Activated T-cell treated with anti-CD3 and anti-CD28 coated beads, Interleukin-2, amount 50 U/mL, for 4 hours (primary cell): ENCODE measurements at regions not wholly inside any gene's neighbourhood (a gene's known extent, or its start where the extent isn't known, plus 50 kb on each side); places are given as distances from the start of the nearest gene placed in this dataset.
"Not testable (repeated sequence)": the region's sequence is repeated elsewhere in the genome, so short reads cannot be mapped to it uniquely, and the experiment has no call there.

Source experiments
- ATAC-seq, 2 donors: fragments of 200-7000 bp; cut with Tn5 transposase; one replicate each; pipeline ENCODE4 v1.10.0; 2021
- DNase-seq: peaks from one replicate; pipeline ENCODE4 v3.0.0-alpha.2; 2020
- H3K27me3 Mint-ChIP-seq: one replicate; pipeline ENCODE4 v1.8.0; 2021; ENCODE audit warnings: low read depth, mixed read lengths
- H3K36me3 Mint-ChIP-seq: one replicate; pipeline ENCODE4 v1.8.0; 2022; ENCODE audit warnings: mixed read lengths; ENCODE audit not compliant: insufficient read depth
- H3K4me1 Mint-ChIP-seq: one replicate; pipeline ENCODE4 v1.8.0; 2021; ENCODE audit warnings: low read depth, mixed read lengths
- H3K4me3 Mint-ChIP-seq: one replicate; pipeline ENCODE4 v1.8.0; 2021; ENCODE audit warnings: mild to moderate bottlenecking, moderate library complexity, mixed read lengths
- H3K9me3 Mint-ChIP-seq: one replicate; pipeline ENCODE4 v1.8.0; 2021; ENCODE audit warnings: mixed read lengths

- DNase-seq (no peak), ATAC-seq (no peak)
- peaks cover 3% of the 10 kb centered on the region for H3K9me3 Mint-ChIP-seq
- H3K4me3 Mint-ChIP-seq: no peak overlapping the region
- no peaks in the 10 kb centered on the region for H3K4me1 Mint-ChIP-seq
- no peaks in the 10 kb centered on the region for H3K36me3 Mint-ChIP-seq
- no peaks in the 10 kb centered on the region for H3K27me3 Mint-ChIP-seq
These were observed 430.6 kb upstream of the BRINP3 start for GRCh38 chr1:190908246-190908645.

- no peaks in the 10 kb centered on the region for H3K27me3 Mint-ChIP-seq
- H3K4me1 Mint-ChIP-seq: no peaks in the 10 kb centered on the region
- H3K9me3 Mint-ChIP-seq: peaks cover 7% of the 10 kb centered on the region
- ATAC-seq: no peak
- DNase-seq: no peak
- no peaks in the 10 kb centered on the region for H3K36me3 Mint-ChIP-seq
- no peak overlapping the region for H3K4me3 Mint-ChIP-seq
These were observed 431.0 kb upstream of the BRINP3 start for GRCh38 chr1:190908691-190909090.

- ATAC-seq (no peak), DNase-seq (no peak)
- Mint-ChIP-seq H3K4me3 (no peak overlapping the region), H3K36me3 (no peaks in the 10 kb centered on the region), H3K9me3 (peaks cover 8% of the 10 kb centered on the region), H3K4me1 (no peaks in the 10 kb centered on the region), H3K27me3 (no peaks in the 10 kb centered on the region)
These were observed 458.3 kb upstream of the BRINP3 start for GRCh38 chr1:190935925-190936324.

GRCh38 chr1:190936337-190936736 lies 458.7 kb upstream of the BRINP3 start:
- H3K9me3 Mint-ChIP-seq: peaks cover 8% of the 10 kb centered on the region
- no peak overlapping the region for H3K4me3 Mint-ChIP-seq

GRCh38 chr1:190940951-190941350 lies 463.3 kb upstream of the BRINP3 start:
- ATAC-seq (no peak), DNase-seq (no peak)
- Mint-ChIP-seq H3K36me3 (no peaks in the 10 kb centered on the region), H3K9me3 (peaks cover 13% of the 10 kb centered on the region), H3K4me3 (no peak overlapping the region), H3K4me1 (no peaks in the 10 kb centered on the region), H3K27me3 (no peaks in the 10 kb centered on the region)

More at GRCh38 chr1:190936337-190936736, 458.7 kb upstream of the BRINP3 start:
- H3K36me3 Mint-ChIP-seq: no peaks in the 10 kb centered on the region
- H3K27me3 Mint-ChIP-seq: no peaks in the 10 kb centered on the region
- DNase-seq (no peak), ATAC-seq (no peak)
- H3K4me1 Mint-ChIP-seq: no peaks in the 10 kb centered on the region

- no peak for ATAC-seq
- H3K27me3 Mint-ChIP-seq: no peaks in the 10 kb centered on the region
- H3K4me3 Mint-ChIP-seq: no peak overlapping the region
- H3K36me3 Mint-ChIP-seq: no peaks in the 10 kb centered on the region
- no peak for DNase-seq
- H3K4me1 Mint-ChIP-seq: no peaks in the 10 kb centered on the region
- H3K9me3 Mint-ChIP-seq: peaks cover 14% of the 10 kb centered on the region
These were observed 464.8 kb upstream of the BRINP3 start for GRCh38 chr1:190942475-190942874.

- H3K4me3 Mint-ChIP-seq, H3K36me3 Mint-ChIP-seq, H3K4me1 Mint-ChIP-seq, ATAC-seq, H3K27me3 Mint-ChIP-seq, DNase-seq: not testable (repeated sequence)
- H3K9me3 Mint-ChIP-seq: peaks cover 13% of the 10 kb centered on the region
These were observed 466.1 kb upstream of the BRINP3 start for GRCh38 chr1:190943722-190944121.

- Mint-ChIP-seq H3K4me3 (no peak overlapping the region), H3K9me3 (peaks cover 5% of the 10 kb centered on the region), H3K4me1 (no peaks in the 10 kb centered on the region), H3K27me3 (no peaks in the 10 kb centered on the region), H3K36me3 (no peaks in the 10 kb centered on the region)
- DNase-seq: no peak
- ATAC-seq: no peak
These were observed 472.3 kb upstream of the BRINP3 start for GRCh38 chr1:190949939-190950338.

- Mint-ChIP-seq H3K36me3 (no peaks in the 10 kb centered on the region), H3K9me3 (peaks cover 7% of the 10 kb centered on the region), H3K4me1 (no peaks in the 10 kb centered on the region), H3K4me3 (no peak overlapping the region), H3K27me3 (no peaks in the 10 kb centered on the region)
- DNase-seq: no peak
- no peak for ATAC-seq
These were observed 479.9 kb upstream of the BRINP3 start for GRCh38 chr1:190957565-190957964.

- DNase-seq (no peak), ATAC-seq (no peak)
- H3K4me3 Mint-ChIP-seq: no peak overlapping the region
- H3K27me3 Mint-ChIP-seq: no peaks in the 10 kb centered on the region
- H3K9me3 Mint-ChIP-seq: peaks cover 9% of the 10 kb centered on the region
- H3K4me1 Mint-ChIP-seq: no peaks in the 10 kb centered on the region
- H3K36me3 Mint-ChIP-seq: no peaks in the 10 kb centered on the region
These were observed 485.7 kb upstream of the BRINP3 start for GRCh38 chr1:190963321-190963720.

GRCh38 chr1:190975827-190976226 lies 498.2 kb upstream of the BRINP3 start:
- Mint-ChIP-seq H3K4me1 (no peaks in the 10 kb centered on the region), H3K4me3 (no peak overlapping the region), H3K27me3 (no peaks in the 10 kb centered on the region), H3K9me3 (peaks cover 7% of the 10 kb centered on the region), H3K36me3 (no peaks in the 10 kb centered on the region)
- ATAC-seq (no peak), DNase-seq (no peak)

GRCh38 chr1:191002768-191003167 lies 525.1 kb upstream of the BRINP3 start:
- Mint-ChIP-seq H3K27me3 (no peaks in the 10 kb centered on the region), H3K4me3 (no peak overlapping the region), H3K4me1 (no peaks in the 10 kb centered on the region), H3K36me3 (no peaks in the 10 kb centered on the region), H3K9me3 (peaks cover 26% of the 10 kb centered on the region)
- no peak for ATAC-seq
- no peak for DNase-seq

GRCh38 chr1:191016765-191017164 lies 539.1 kb upstream of the BRINP3 start:
- DNase-seq (no peak), ATAC-seq (no peak)
- H3K4me3 Mint-ChIP-seq: no peak overlapping the region
- no peaks in the 10 kb centered on the region for H3K4me1 Mint-ChIP-seq
- H3K9me3 Mint-ChIP-seq: peaks cover 16% of the 10 kb centered on the region
- no peaks in the 10 kb centered on the region for H3K27me3 Mint-ChIP-seq
- H3K36me3 Mint-ChIP-seq: no peaks in the 10 kb centered on the region

GRCh38 chr1:191022856-191023255 lies 545.2 kb upstream of the BRINP3 start:
- H3K4me1 Mint-ChIP-seq: no peaks in the 10 kb centered on the region
- H3K36me3 Mint-ChIP-seq: no peaks in the 10 kb centered on the region
- no peaks in the 10 kb centered on the region for H3K27me3 Mint-ChIP-seq
- H3K4me3 Mint-ChIP-seq: no peak overlapping the region
- DNase-seq (no peak), ATAC-seq (no peak)
- peaks cover 16% of the 10 kb centered on the region for H3K9me3 Mint-ChIP-seq

- no peak overlapping the region for H3K4me3 Mint-ChIP-seq
- no peaks in the 10 kb centered on the region for H3K4me1 Mint-ChIP-seq
- H3K9me3 Mint-ChIP-seq: peaks cover 32% of the 10 kb centered on the region
- H3K36me3 Mint-ChIP-seq: no peaks in the 10 kb centered on the region
- DNase-seq: no peak
- H3K27me3 Mint-ChIP-seq: no peaks in the 10 kb centered on the region
- ATAC-seq: no peak
These were observed 548.4 kb upstream of the BRINP3 start for GRCh38 chr1:191025896-191026642.
